ENCODE measurements at regions not wholly inside any gene's neighbourhood (a gene's known extent, or its start where the extent isn't known, plus 50 kb on each side); places are given as distances from the start of the nearest gene placed in this dataset.
"Not testable (repeated sequence)": the region's sequence is repeated elsewhere in the genome, so short reads cannot be mapped to it uniquely, and the experiment has no call there.

GRCh38 chr10:63829020-63829419 is 307.8 kb downstream of the REEP3 start:
- no peak for DNase-seq (ENCODE audit: low spot score)
- TF ChIP-seq CTCF (IDR thresholded peaks at IDR 0.05; ENCODE audit: extremely low read depth, missing control alignments): no peak

- no peak for TF ChIP-seq CTCF (IDR thresholded peaks at IDR 0.05; ENCODE audit: extremely low read depth, missing control alignments)
- DNase-seq (ENCODE audit: low spot score): no peak
These were observed 308.5 kb downstream of the REEP3 start for GRCh38 chr10:63829573-63830149.

- TF ChIP-seq CTCF (IDR thresholded peaks at IDR 0.05; ENCODE audit: extremely low read depth, missing control alignments): no peak
These were observed 311.5 kb downstream of the REEP3 start for GRCh38 chr10:63832686-63833085.

GRCh38 chr10:63833411-63834060 is 312.3 kb downstream of the REEP3 start:
- TF ChIP-seq CTCF (IDR thresholded peaks at IDR 0.05; ENCODE audit: extremely low read depth, missing control alignments): no peak
- DNase-seq (ENCODE audit: low spot score): no peak

More at GRCh38 chr10:63832686-63833085, 311.5 kb downstream of the REEP3 start:
- DNase-seq (ENCODE audit: low spot score): no peak

GRCh38 chr10:63836666-63837442 is 315.7 kb downstream of the REEP3 start:
- TF ChIP-seq CTCF (IDR thresholded peaks at IDR 0.05; ENCODE audit: extremely low read depth, missing control alignments): no peak

GRCh38 chr10:63841761-63842160 is 320.6 kb downstream of the REEP3 start:
- TF ChIP-seq CTCF (IDR thresholded peaks at IDR 0.05; ENCODE audit: extremely low read depth, missing control alignments): no peak
- no peak for DNase-seq (ENCODE audit: low spot score)

More at GRCh38 chr10:63836666-63837442, 315.7 kb downstream of the REEP3 start:
- no peak for DNase-seq (ENCODE audit: low spot score)

GRCh38 chr10:63843107-63843506 is 321.9 kb downstream of the REEP3 start:
- no peak for DNase-seq (ENCODE audit: low spot score)
- no peak for TF ChIP-seq CTCF (IDR thresholded peaks at IDR 0.05; ENCODE audit: extremely low read depth, missing control alignments)

GRCh38 chr10:63848871-63849270 is 327.7 kb downstream of the REEP3 start:
- not testable (repeated sequence) for DNase-seq (ENCODE audit: low spot score)

Data from GM20000 (cell line).